COR-L47 (cell line): ENCODE measurements at regions not wholly inside any gene's neighbourhood (a gene's known extent, or its start where the extent isn't known, plus 50 kb on each side); places are given as distances from the start of the nearest gene placed in this dataset.
"Not testable (repeated sequence)": the region's sequence is repeated elsewhere in the genome, so short reads cannot be mapped to it uniquely, and the experiment has no call there.

Experiments
- DNase-seq: peaks from one replicate; lab custom pipeline; 2025; lab: John Stamatoyannopoulos, UW

GRCh38 chr9:25261445-25261844, 416.8 kb downstream of the TUSC1 start:
- no peak for DNase-seq

GRCh38 chr9:25260046-25260445, 418.2 kb downstream of the TUSC1 start:
- DNase-seq, result no peak

GRCh38 chr9:25255216-25255615, 423.0 kb downstream of the TUSC1 start:
- DNase-seq, result no peak

- no peak for DNase-seq
These were observed 424.2 kb downstream of the TUSC1 start for GRCh38 chr9:25254051-25254450.

GRCh38 chr9:25241421-25241820, 436.8 kb downstream of the TUSC1 start:
- DNase-seq, result no peak

GRCh38 chr9:25226901-25227686, 451.1 kb downstream of the TUSC1 start:
- no peak for DNase-seq

- no peak for DNase-seq
These were observed 452.1 kb downstream of the TUSC1 start for GRCh38 chr9:25225938-25226760.

GRCh38 chr9:25224996-25225395, 453.2 kb downstream of the TUSC1 start:
- no peak for DNase-seq

- no peak for DNase-seq
These were observed 453.9 kb downstream of the TUSC1 start for GRCh38 chr9:25224309-25224708.

- DNase-seq, result peak; percentile 8
These were observed 465.9 kb downstream of the TUSC1 start for GRCh38 chr9:25212361-25212760.

GRCh38 chr9:25207402-25208195, 470.6 kb downstream of the TUSC1 start:
- DNase-seq, result no peak

- DNase-seq, result no peak
These were observed 472.2 kb downstream of the TUSC1 start for GRCh38 chr9:25206027-25206426.

- peak; percentile 19 for DNase-seq
These were observed 473.0 kb downstream of the TUSC1 start for GRCh38 chr9:25205285-25205684.

GRCh38 chr9:25177858-25178257, 500.4 kb downstream of the TUSC1 start:
- no peak for DNase-seq

GRCh38 chr9:25129537-25129936, 548.7 kb downstream of the TUSC1 start:
- no peak for DNase-seq

GRCh38 chr9:25121811-25122210, 556.4 kb downstream of the TUSC1 start:
- DNase-seq, result no peak

- no peak for DNase-seq
These were observed 559.2 kb downstream of the TUSC1 start for GRCh38 chr9:25119041-25119440.

- DNase-seq, result no peak
These were observed 560.5 kb downstream of the TUSC1 start for GRCh38 chr9:25117791-25118190.

GRCh38 chr9:25102204-25102603, 556.5 kb upstream of the IZUMO3 start:
- not testable (repeated sequence) for DNase-seq

- no peak for DNase-seq
These were observed 548.8 kb upstream of the IZUMO3 start for GRCh38 chr9:25094518-25094917.

GRCh38 chr9:25078202-25078601, 532.5 kb upstream of the IZUMO3 start:
- DNase-seq, result no peak

GRCh38 chr9:25048098-25048724, 502.5 kb upstream of the IZUMO3 start:
- no peak for DNase-seq
